ENCODE measurements at regions not wholly inside any gene's neighbourhood (a gene's known extent, or its start where the extent isn't known, plus 50 kb on each side); places are given as distances from the start of the nearest gene placed in this dataset.

DNA sequence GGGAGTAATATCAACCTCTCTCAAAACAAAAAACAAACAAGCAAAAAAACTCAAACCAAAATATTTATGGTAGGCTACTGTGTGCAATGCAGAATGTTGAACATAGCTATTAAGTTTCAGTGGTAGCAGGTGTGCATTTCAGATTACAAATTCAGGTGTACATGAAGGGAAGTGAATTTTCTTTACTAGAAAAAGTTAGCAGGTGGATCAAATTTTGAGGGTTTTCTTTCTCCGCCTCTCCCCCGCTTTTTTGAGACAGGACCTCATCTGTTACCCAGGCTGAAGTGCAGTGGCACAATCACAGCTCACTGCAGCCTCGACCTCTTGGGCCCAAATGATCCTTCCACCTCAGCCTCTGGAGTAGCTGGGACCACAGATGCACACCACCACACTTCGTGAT lies 109.7 kb upstream of the GOLIM4 start:
- intact Hi-C loops (cut with micrococcal nuclease), result no loop called here
- Histone ChIP-seq H3K9ac (ENCODE audit: low read length) (no peak overlapping the region), H3K27me3 (ENCODE audit: insufficient read depth, low read length) (no peaks in the 10 kb centered on the region), H3K79me2 (ENCODE audit: insufficient read depth, low read length) (no peaks in the 10 kb centered on the region), H3K27ac (ENCODE audit: low read depth, low read length) (no peak overlapping the region), H3K4me1 (ENCODE audit: control insufficient read depth in 1 of 2, insufficient read depth in 2 of 2, low read length in 2 of 2) (no peaks in the 10 kb centered on the region), H3K36me3 (ENCODE audit: control insufficient read depth in 1 of 2, insufficient read depth in 2 of 2, low read length in 2 of 2) (no peaks in the 10 kb centered on the region), H3K9me2 (ENCODE audit: insufficient read depth) (no peaks in the 10 kb centered on the region), H3K9me3 (ENCODE audit: control insufficient read depth in 1 of 2, insufficient read depth in 1 of 2, low read depth in 1 of 2, low read length in 2 of 2) (no peaks in the 10 kb centered on the region), H2AFZ (ENCODE audit: low read depth, low read length, poor library complexity, severe bottlenecking) (no peak overlapping the region), H4K20me1 (ENCODE audit: insufficient read depth) (no peaks in the 10 kb centered on the region), H3K4me2 (ENCODE audit: low read length) (no peak overlapping the region), H3K4me3 (replicated peaks in 1 of 2; ENCODE audit: low read depth in 1 of 2, low read length in 2 of 2) (no peak overlapping the region)
- CTCF ChIA-PET, result no interaction called here
- TF ChIP-seq FOSL1 (IDR thresholded peaks at IDR 0.05; ENCODE audit: low read depth) (no peak), POLR2A (IDR thresholded peaks at IDR 0.05; ENCODE audit: borderline replicate concordance, extremely low read depth, insufficient read depth, insufficient read length) (no peak), SIN3A (IDR thresholded peaks at IDR 0.05; ENCODE audit: low read depth) (no peak), ZFX (IDR thresholded peaks at IDR 0.05) (no peak), JUND (IDR thresholded peaks at IDR 0.05) (no peak)
- ATAC-seq (no peak), DNase-seq (ENCODE audit: low read depth, low spot score) (no peak)
- no TSS peak for BruUV-seq (replicated peaks)
- RAD21 ChIA-PET (ENCODE audit: low non-redundant PET in 1 of 2, low total read pairs in 2 of 2, uncharacterized antibody in 2 of 2, unreplicated experiment in 2 of 2), result no interaction called here
- POLR2A ChIA-PET, result no interaction called here

DNA sequence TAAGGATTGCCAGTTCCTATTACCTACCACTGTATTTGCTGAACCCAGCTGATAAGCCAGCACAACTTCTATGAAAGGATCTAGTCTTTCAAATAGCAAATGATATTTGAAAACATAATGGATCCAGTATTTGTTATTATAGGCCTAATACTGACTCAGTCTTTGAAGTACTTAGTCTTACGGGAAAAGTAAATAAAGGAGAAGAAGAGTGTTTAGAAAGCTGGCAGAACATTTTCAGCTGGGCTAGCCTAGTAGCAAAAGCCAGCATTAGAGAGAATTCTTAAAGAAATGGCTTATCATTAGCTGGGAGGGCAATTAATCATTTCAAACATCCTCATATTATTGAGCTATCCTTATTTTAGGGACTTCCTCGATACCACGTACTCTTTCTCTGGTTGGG lies 101.4 kb upstream of the GOLIM4 start:
- no peaks in the 10 kb centered on the region for H3K9me2 ChIP-seq (ENCODE audit: insufficient read depth)
- no peak overlapping the region for H3K9ac ChIP-seq (ENCODE audit: low read length)
- CTCF ChIA-PET, result no interaction called here
- no peak for ATAC-seq
- H3K4me3 ChIP-seq (replicated peaks in 1 of 2; ENCODE audit: low read depth in 1 of 2, low read length in 2 of 2), result no peak overlapping the region
- no peak overlapping the region for H3K4me2 ChIP-seq (ENCODE audit: low read length)
- H4K20me1 ChIP-seq (ENCODE audit: insufficient read depth), result no peaks in the 10 kb centered on the region
- TF ChIP-seq ELF1 (IDR thresholded peaks at IDR 0.05; ENCODE audit: borderline replicate concordance, low read depth) (no peak), TCF7L2 (IDR thresholded peaks at IDR 0.05; ENCODE audit: borderline replicate concordance, extremely low read depth, insufficient read depth, insufficient read length) (no peak), CEBPB (IDR thresholded peaks at IDR 0.05; ENCODE audit: low read depth) (no peak), JUND (IDR thresholded peaks at IDR 0.05) (no peak), POLR2A (IDR thresholded peaks at IDR 0.05; ENCODE audit: borderline replicate concordance, extremely low read depth, insufficient read depth, insufficient read length) (no peak), EGR1 (IDR thresholded peaks at IDR 0.05; ENCODE audit: low read depth) (no peak), YY1 (IDR thresholded peaks at IDR 0.05; ENCODE audit: extremely low read depth, insufficient replicate concordance, low read depth, low read length) (no peak), SP1 (IDR thresholded peaks at IDR 0.05; ENCODE audit: low read depth) (no peak), SRF (IDR thresholded peaks at IDR 0.05; ENCODE audit: low read depth) (no peak), EZH2phosphoT487 (IDR thresholded peaks at IDR 0.05; ENCODE audit: borderline replicate concordance) (no peak), SIN3A (IDR thresholded peaks at IDR 0.05; ENCODE audit: low read depth) (no peak), EZH2 (IDR thresholded peaks at IDR 0.05) (no peak), ZFX (IDR thresholded peaks at IDR 0.05) (no peak), ZNF274 (IDR thresholded peaks at IDR 0.05; ENCODE audit: low read depth, low read length) (no peak)
- TF ChIP-seq, protein P1, sequence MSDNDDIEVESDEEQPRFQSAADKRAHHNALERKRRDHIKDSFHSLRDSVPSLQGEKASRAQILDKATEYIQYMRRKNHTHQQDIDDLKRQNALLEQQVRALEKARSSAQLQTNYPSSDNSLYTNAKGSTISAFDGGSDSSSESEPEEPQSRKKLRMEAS (IDR thresholded peaks at IDR 0.05), result no peak
- TF ChIP-seq, protein P2, sequence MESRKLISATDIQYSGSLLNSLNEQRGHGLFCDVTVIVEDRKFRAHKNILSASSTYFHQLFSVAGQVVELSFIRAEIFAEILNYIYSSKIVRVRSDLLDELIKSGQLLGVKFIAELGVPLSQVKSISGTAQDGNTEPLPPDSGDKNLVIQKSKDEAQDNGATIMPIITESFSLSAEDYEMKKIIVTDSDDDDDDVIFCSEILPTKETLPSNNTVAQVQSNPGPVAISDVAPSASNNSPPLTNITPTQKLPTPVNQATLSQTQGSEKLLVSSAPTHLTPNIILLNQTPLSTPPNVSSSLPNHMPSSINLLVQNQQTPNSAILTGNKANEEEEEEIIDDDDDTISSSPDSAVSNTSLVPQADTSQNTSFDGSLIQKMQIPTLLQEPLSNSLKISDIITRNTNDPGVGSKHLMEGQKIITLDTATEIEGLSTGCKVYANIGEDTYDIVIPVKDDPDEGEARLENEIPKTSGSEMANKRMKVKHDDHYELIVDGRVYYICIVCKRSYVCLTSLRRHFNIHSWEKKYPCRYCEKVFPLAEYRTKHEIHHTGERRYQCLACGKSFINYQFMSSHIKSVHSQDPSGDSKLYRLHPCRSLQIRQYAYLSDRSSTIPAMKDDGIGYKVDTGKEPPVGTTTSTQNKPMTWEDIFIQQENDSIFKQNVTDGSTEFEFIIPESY (IDR thresholded peaks at IDR 0.05; ENCODE audit: extremely low read depth, insufficient replicate concordance, low read length), result no peak
- TF ChIP-seq, protein P3, sequence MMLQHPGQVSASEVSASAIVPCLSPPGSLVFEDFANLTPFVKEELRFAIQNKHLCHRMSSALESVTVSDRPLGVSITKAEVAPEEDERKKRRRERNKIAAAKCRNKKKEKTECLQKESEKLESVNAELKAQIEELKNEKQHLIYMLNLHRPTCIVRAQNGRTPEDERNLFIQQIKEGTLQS (IDR thresholded peaks at IDR 0.05), result no peak
- TF ChIP-seq, protein P4, sequence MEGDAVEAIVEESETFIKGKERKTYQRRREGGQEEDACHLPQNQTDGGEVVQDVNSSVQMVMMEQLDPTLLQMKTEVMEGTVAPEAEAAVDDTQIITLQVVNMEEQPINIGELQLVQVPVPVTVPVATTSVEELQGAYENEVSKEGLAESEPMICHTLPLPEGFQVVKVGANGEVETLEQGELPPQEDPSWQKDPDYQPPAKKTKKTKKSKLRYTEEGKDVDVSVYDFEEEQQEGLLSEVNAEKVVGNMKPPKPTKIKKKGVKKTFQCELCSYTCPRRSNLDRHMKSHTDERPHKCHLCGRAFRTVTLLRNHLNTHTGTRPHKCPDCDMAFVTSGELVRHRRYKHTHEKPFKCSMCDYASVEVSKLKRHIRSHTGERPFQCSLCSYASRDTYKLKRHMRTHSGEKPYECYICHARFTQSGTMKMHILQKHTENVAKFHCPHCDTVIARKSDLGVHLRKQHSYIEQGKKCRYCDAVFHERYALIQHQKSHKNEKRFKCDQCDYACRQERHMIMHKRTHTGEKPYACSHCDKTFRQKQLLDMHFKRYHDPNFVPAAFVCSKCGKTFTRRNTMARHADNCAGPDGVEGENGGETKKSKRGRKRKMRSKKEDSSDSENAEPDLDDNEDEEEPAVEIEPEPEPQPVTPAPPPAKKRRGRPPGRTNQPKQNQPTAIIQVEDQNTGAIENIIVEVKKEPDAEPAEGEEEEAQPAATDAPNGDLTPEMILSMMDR (IDR thresholded peaks at IDR 0.05 in 2 of 3, conservative IDR thresholded peaks at IDR 0.05 in 1 of 3; ENCODE audit: borderline replicate concordance in 1 of 3, insufficient read depth in 1 of 3, low read depth in 2 of 3, low read length in 2 of 3), result no peak
- BruUV-seq (replicated peaks), result no TSS peak
- no peaks in the 10 kb centered on the region for H3K27me3 ChIP-seq (ENCODE audit: insufficient read depth, low read length)
- POLR2A ChIA-PET, result no interaction called here
- no peak for DNase-seq (ENCODE audit: low read depth, low spot score)
- H3K4me1 ChIP-seq (ENCODE audit: control insufficient read depth in 1 of 2, insufficient read depth in 2 of 2, low read length in 2 of 2), result no peaks in the 10 kb centered on the region
- no peak overlapping the region for H2AFZ ChIP-seq (ENCODE audit: low read depth, low read length, poor library complexity, severe bottlenecking)
- no peaks in the 10 kb centered on the region for H3K36me3 ChIP-seq (ENCODE audit: control insufficient read depth in 1 of 2, insufficient read depth in 2 of 2, low read length in 2 of 2)
- H3K27ac ChIP-seq (ENCODE audit: low read depth, low read length), result no peak overlapping the region
- intact Hi-C loops (cut with micrococcal nuclease), result no loop called here
- H3K9me3 ChIP-seq (ENCODE audit: control insufficient read depth in 1 of 2, insufficient read depth in 1 of 2, low read depth in 1 of 2, low read length in 2 of 2), result no peaks in the 10 kb centered on the region
- RAD21 ChIA-PET (ENCODE audit: low non-redundant PET in 1 of 2, low total read pairs in 2 of 2, uncharacterized antibody in 2 of 2, unreplicated experiment in 2 of 2), result no interaction called here
- no peaks in the 10 kb centered on the region for H3K79me2 ChIP-seq (ENCODE audit: insufficient read depth, low read length)
